SJCRH30 (cell line): ENCODE measurements at regions not wholly inside any gene's neighbourhood (a gene's known extent, or its start where the extent isn't known, plus 50 kb on each side); places are given as distances from the start of the nearest gene placed in this dataset.
"Not testable (repeated sequence)": the region's sequence is repeated elsewhere in the genome, so short reads cannot be mapped to it uniquely, and the experiment has no call there.

Experiments
- DNase-seq, 2 experiments: peaks; one replicate each; pipeline ENCODE4 v3.0.0-alpha.2; 2015 to 2020
- H3K27ac ChIP-seq: fragments of 250-450 bp; sonication (Bioruptor Pico); 2 replicates; pipeline ENCODE4 v1.5.1; 2020; ENCODE audit warnings: mild to moderate bottlenecking, moderate library complexity
- H3K27me3 ChIP-seq: fragments of 250-450 bp; sonication (Bioruptor Pico); 2 replicates; pipeline ENCODE4 v1.5.1; 2020; ENCODE audit warnings: mild to moderate bottlenecking, moderate library complexity
- H3K36me3 ChIP-seq: fragments of 250-450 bp; sonication (Bioruptor Pico); 2 replicates; pipeline ENCODE4 v1.5.1; 2020; ENCODE audit warnings: mild to moderate bottlenecking, moderate library complexity
- H3K4me1 ChIP-seq: fragments of 250-450 bp; sonication (Bioruptor Pico); 2 replicates; pipeline ENCODE4 v1.5.1; 2020; ENCODE audit warnings: mild to moderate bottlenecking, moderate library complexity
- H3K4me3 ChIP-seq: fragments of 250-450 bp; sonication (Bioruptor Pico); 2 replicates; pipeline ENCODE4 v1.5.1; 2020; ENCODE audit warnings: mild to moderate bottlenecking, moderate library complexity
- H3K9me3 ChIP-seq: fragments of 250-450 bp; sonication (Bioruptor Pico); replicated peaks from 2 replicates; pipeline ENCODE4 v1.5.1; 2020; ENCODE audit warnings: mild to moderate bottlenecking, moderate library complexity

DNA sequence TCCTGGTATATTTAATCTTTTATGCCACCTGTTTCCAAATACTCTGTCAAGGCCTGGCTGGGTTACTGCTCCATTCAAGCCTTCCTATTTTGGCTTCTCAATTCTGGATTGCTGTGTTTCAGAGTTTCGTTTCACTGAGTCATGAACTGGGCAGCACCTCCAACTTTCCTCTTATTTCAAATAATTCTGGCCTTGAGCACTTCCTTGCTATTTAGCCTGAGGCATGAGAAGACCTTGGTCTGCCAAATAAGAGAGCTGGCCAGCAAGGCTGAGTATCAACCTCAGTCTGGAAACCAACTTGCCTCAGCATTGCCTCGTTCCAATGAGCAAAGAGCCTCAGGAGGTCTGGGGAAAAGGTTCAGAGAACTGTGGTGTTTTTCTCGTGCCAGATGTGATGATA, 66.6 kb downstream of the TNFAIP3 start:
- H3K27ac ChIP-seq: no peak overlapping the region
- H3K4me1 ChIP-seq: peaks cover under 1% of the 10 kb centered on the region
- H3K4me3 ChIP-seq: no peak overlapping the region
- H3K36me3 ChIP-seq: no peaks in the 10 kb centered on the region
- 0 out of 2 replicates have a peak, but pooled peaks cover 4% of the 10 kb centered on the region for H3K9me3 ChIP-seq
- H3K27me3 ChIP-seq: no peaks in the 10 kb centered on the region
- peak; percentile 8 to 45 for DNase-seq

GRCh38 chr6:137936798-137937197, 69.7 kb downstream of the TNFAIP3 start:
- Histone ChIP-seq H3K27me3 (no peaks in the 10 kb centered on the region), H3K27ac (no peak overlapping the region), H3K36me3 (no peaks in the 10 kb centered on the region), H3K4me3 (no peak overlapping the region), H3K9me3 (peaks cover 8% of the 10 kb centered on the region; the same call in 1 of the 2 replicates), H3K4me1 (no peaks in the 10 kb centered on the region; the same call in none of the 2 replicates)
- DNase-seq: no peak

DNA sequence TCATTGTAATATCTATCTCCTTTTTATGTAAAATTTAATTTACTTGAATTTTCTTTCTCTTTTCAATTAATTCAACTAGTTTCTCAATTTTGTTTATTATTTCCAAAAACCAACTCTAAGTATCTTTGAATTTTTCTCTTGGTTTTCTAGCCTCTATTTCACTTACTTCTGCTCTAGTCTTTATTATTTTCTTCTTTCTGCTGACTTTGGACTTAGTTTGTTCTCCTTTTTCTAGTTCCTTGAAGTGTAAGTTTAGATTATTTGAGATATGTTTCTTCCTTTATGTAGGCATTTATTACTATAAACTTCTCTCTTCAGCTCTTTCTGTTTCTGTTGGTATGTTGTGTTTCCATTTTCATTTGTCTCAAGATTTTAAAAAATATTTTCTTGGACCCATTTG, 70.8 kb downstream of the TNFAIP3 start:
- no peaks in the 10 kb centered on the region; the same call in none of the 2 replicates for H3K4me1 ChIP-seq
- H3K27me3 ChIP-seq: no peaks in the 10 kb centered on the region
- H3K27ac ChIP-seq: no peak overlapping the region
- H3K9me3 ChIP-seq: peaks cover 8% of the 10 kb centered on the region; the same call in 1 of the 2 replicates
- DNase-seq: no peak
- H3K4me3 ChIP-seq: no peak overlapping the region
- H3K36me3 ChIP-seq: no peaks in the 10 kb centered on the region

GRCh38 chr6:137938770-137939379, 71.8 kb downstream of the TNFAIP3 start:
- Histone ChIP-seq H3K27ac (no peak overlapping the region), H3K4me3 (no peak overlapping the region), H3K4me1 (no peaks in the 10 kb centered on the region; the same call in 1 of the 2 replicates), H3K27me3 (no peaks in the 10 kb centered on the region), H3K9me3 (peaks cover 8% of the 10 kb centered on the region; the same call in 1 of the 2 replicates), H3K36me3 (no peaks in the 10 kb centered on the region)
- no peak for DNase-seq

DNA sequence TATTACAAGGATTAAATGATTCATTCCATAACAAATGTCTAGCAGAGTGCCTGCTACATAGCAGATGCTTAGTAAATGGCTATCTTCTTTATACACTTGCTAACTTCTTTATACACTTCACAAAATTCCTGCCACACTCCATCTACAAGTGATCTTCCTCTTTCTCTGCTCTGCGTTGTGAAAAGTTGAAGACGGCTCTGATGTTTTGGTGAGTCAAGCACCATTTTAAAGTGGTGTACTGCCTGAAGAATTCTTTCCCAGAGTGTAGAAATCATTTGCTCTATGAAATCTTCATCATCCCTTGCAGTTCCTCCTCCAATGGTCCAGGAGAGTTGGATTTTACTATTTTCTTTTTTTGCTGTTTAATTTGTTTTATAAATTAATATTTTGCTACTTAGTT, 74.9 kb downstream of the TNFAIP3 start:
- Histone ChIP-seq H3K4me3 (no peak overlapping the region), H3K36me3 (no peaks in the 10 kb centered on the region), H3K27ac (no peak overlapping the region), H3K4me1 (no peaks in the 10 kb centered on the region), H3K9me3 (peaks cover 7% of the 10 kb centered on the region; the same call in 1 of the 2 replicates), H3K27me3 (no peaks in the 10 kb centered on the region)
- DNase-seq: no peak

- Histone ChIP-seq H3K9me3 (peaks cover 4% of the 10 kb centered on the region; the same call in 1 of the 2 replicates), H3K4me1 (no peaks in the 10 kb centered on the region), H3K27ac (no peak overlapping the region), H3K36me3 (no peaks in the 10 kb centered on the region), H3K4me3 (no peak overlapping the region), H3K27me3 (no peaks in the 10 kb centered on the region)
- DNase-seq: no peak
Observed at GRCh38 chr6:137942736-137943135, 75.7 kb downstream of the TNFAIP3 start.

- H3K4me3 ChIP-seq, H3K27ac ChIP-seq, H3K4me1 ChIP-seq, H3K27me3 ChIP-seq, H3K9me3 ChIP-seq, H3K36me3 ChIP-seq: not testable (repeated sequence)
- DNase-seq: peak in 1 of 2 experiments; percentile 27
Observed at GRCh38 chr6:137944381-137944780, 77.3 kb downstream of the TNFAIP3 start.

GRCh38 chr6:137944793-137945498, 77.9 kb downstream of the TNFAIP3 start:
- H3K4me3 ChIP-seq: no peak overlapping the region
- H3K36me3 ChIP-seq: no peaks in the 10 kb centered on the region
- H3K27me3 ChIP-seq: no peaks in the 10 kb centered on the region
- H3K4me1 ChIP-seq: no peaks in the 10 kb centered on the region
- peak; percentile 27 to 72 for DNase-seq
- H3K27ac ChIP-seq: no peak overlapping the region
- no peaks in the 10 kb centered on the region for H3K9me3 ChIP-seq

DNA sequence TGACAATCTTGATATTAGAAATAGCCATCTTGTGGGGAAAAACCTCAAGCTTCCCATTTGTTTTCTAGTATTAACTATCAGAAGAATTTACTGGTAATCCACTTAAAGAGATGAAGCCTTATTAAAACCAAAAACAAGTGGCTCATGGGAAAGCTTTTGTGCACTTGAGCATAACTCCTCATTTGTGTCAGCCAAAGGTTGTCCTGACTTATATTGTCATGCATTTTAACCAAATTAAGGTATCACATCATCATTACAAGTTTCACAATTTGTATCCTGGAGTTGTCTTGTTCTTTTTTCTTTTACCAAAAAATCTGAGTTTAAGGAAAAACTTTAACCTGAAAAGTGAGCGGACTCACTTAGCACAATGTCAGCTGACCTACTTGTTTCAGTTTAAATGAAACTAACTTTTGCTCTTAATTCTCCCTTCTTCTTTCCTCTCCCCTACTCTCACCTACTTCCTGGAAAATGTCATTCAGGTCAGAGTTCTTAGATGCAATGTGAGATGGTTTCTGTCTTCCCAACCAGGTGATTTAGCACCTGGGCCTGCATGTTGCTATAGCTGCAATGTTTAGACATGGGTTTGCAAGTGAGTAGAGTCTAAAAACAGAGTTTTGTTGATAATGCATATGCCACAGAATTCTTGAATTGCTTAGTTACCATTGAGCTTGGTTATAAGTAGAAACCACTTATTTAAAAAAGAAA, 82.8 kb downstream of the TNFAIP3 start:
- Histone ChIP-seq H3K4me3 (no peak overlapping the region), H3K36me3 (no peaks in the 10 kb centered on the region), H3K27ac (no peak overlapping the region), H3K4me1 (peaks cover 3% of the 10 kb centered on the region; the same call in 1 of the 2 replicates), H3K9me3 (no peaks in the 10 kb centered on the region), H3K27me3 (no peaks in the 10 kb centered on the region)
- DNase-seq: no peak

- no peaks in the 10 kb centered on the region for H3K9me3 ChIP-seq
- no peak overlapping the region for H3K27ac ChIP-seq
- no peak overlapping the region for H3K4me3 ChIP-seq
- H3K4me1 ChIP-seq: peaks cover 3% of the 10 kb centered on the region; the same call in 1 of the 2 replicates
- H3K27me3 ChIP-seq: no peaks in the 10 kb centered on the region
- no peak for DNase-seq
- H3K36me3 ChIP-seq: no peaks in the 10 kb centered on the region
Observed at GRCh38 chr6:137950581-137950980, 83.5 kb downstream of the TNFAIP3 start.

GRCh38 chr6:137951064-137951597, 84.1 kb downstream of the TNFAIP3 start:
- Histone ChIP-seq H3K27me3 (no peaks in the 10 kb centered on the region), H3K36me3 (no peaks in the 10 kb centered on the region), H3K4me3 (no peak overlapping the region), H3K27ac (no peak overlapping the region), H3K4me1 (peaks cover 3% of the 10 kb centered on the region; the same call in 1 of the 2 replicates), H3K9me3 (no peaks in the 10 kb centered on the region)
- DNase-seq: peak in 1 of 2 experiments; percentile 14

DNA sequence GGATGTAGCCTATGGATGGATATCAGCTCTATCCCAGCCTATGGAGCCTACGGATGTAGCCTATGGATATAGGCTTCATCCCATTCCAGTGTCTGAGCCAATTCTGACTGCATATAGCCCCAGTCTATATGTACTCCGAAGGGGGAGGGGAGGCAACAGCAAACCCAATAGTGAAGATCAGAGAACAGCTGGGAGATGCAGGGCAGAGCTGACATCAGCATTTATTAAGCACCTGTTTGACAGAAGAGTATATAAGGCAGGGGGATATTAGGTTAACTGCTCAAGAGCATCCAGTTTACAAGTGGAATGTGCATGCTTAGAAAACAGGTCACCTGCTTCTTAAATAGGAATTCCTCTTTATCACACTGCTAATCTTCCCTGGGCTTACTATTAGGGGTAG, 85.2 kb downstream of the TNFAIP3 start:
- Histone ChIP-seq H3K27me3 (no peaks in the 10 kb centered on the region), H3K4me3 (no peak overlapping the region), H3K27ac (no peak overlapping the region), H3K4me1 (peaks cover 3% of the 10 kb centered on the region; the same call in 1 of the 2 replicates), H3K9me3 (no peaks in the 10 kb centered on the region), H3K36me3 (no peaks in the 10 kb centered on the region)
- DNase-seq: peak; percentile 12 to 33

- DNase-seq: no peak
- Histone ChIP-seq H3K27ac (no peak overlapping the region), H3K4me3 (no peak overlapping the region), H3K27me3 (no peaks in the 10 kb centered on the region), H3K4me1 (peaks cover 3% of the 10 kb centered on the region; the same call in 1 of the 2 replicates), H3K36me3 (no peaks in the 10 kb centered on the region), H3K9me3 (no peaks in the 10 kb centered on the region)
Observed at GRCh38 chr6:137953761-137954160, 86.7 kb downstream of the TNFAIP3 start.

DNA sequence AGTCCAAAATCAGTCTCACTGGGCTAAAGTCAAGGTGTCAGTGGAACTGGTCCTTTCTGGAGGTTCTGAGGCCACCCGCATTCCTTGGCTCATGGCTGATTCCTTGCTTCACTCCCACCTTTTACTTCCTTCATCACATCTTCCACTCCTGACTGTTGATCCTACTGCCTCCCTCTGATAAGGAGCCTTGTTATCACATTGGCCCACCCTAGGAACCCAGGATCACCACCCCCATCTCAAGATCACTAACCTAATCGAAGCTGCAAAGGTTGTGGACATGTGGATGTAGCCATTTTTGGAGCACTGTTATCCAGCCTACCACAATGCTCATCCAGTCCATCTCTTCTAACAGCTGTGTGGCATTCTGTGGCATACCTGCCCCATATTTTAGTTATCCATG, 87.2 kb downstream of the TNFAIP3 start:
- no peaks in the 10 kb centered on the region for H3K36me3 ChIP-seq
- H3K4me1 ChIP-seq: peaks cover 3% of the 10 kb centered on the region; the same call in 1 of the 2 replicates
- no peak for DNase-seq
- H3K27ac ChIP-seq: no peak overlapping the region
- H3K4me3 ChIP-seq: no peak overlapping the region
- no peaks in the 10 kb centered on the region for H3K27me3 ChIP-seq
- H3K9me3 ChIP-seq: no peaks in the 10 kb centered on the region

DNA sequence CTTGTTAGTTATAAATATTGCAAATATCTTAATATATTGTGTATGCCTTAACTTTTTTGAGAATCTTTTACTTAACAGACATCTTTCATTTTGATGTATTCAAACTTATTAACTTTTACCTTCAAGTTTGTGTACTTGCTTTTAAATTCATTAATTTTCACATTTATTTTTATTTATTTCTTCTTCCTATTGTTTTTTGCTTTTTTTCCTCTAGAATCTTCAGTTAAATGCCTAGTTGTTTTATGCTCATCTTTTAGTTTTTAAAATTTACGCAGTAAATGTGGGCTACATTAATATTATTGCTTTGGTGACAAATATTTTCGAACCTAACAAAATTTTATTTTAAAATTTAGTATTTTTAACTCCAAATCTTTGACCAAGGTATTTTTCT, 89.0 kb downstream of the TNFAIP3 start:
- Histone ChIP-seq H3K4me1 (peaks cover 3% of the 10 kb centered on the region; the same call in 1 of the 2 replicates), H3K36me3 (no peaks in the 10 kb centered on the region), H3K27me3 (no peaks in the 10 kb centered on the region), H3K9me3 (no peaks in the 10 kb centered on the region), H3K4me3 (no peak overlapping the region), H3K27ac (no peak overlapping the region)
- DNase-seq: no peak
